Activated CD4-positive, alpha-beta T cell treated with anti-CD3 and anti-CD28 coated beads for 4 hours (primary cell): ENCODE measurements at regions not wholly inside any gene's neighbourhood (a gene's known extent, or its start where the extent isn't known, plus 50 kb on each side); places are given as distances from the start of the nearest gene placed in this dataset.

Experiments used
- DNase-seq, 2 donors: peaks; one replicate each; pipeline ENCODE4 v3.0.0-alpha.2; 2020

DNA sequence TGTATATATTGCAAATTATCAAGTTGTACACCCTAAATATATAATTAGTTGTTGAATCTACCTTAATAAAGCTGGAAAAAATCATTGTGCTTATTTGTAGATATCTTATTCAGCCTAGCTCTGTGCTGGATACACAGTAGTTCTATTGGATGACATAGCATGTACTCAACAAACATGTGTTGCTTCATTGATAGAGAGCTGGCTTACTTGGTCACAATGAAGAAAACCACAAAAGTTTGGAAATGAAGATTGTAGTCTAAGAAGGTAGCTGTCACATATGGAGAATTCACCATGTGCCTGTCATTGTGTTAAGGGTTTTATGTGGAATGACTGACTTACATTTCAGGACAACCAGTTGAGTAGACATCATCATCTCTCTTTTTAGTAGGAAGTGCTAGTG, 278.9 kb downstream of the LMO7 start:
- no peak for DNase-seq

- no peak for DNase-seq
Observed at GRCh38 chr13:75913925-75914324, 277.8 kb downstream of the LMO7 start.

- no peak for DNase-seq
Observed at GRCh38 chr13:75910591-75910990, 274.5 kb downstream of the LMO7 start.
